Hippocampal formation (tissue), 2 donors: ENCODE measurements at regions not wholly inside any gene's neighbourhood (a gene's known extent, or its start where the extent isn't known, plus 50 kb on each side); places are given as distances from the start of the nearest gene placed in this dataset.
"Not testable (repeated sequence)": the region's sequence is repeated elsewhere in the genome, so short reads cannot be mapped to it uniquely, and the experiment has no call there.

Experiments
- DNase-seq, 2 donors: peaks; one replicate each; lab custom pipeline; 2025; lab: John Stamatoyannopoulos, UW

GRCh38 chr11:100584201-100584985 is 102.7 kb upstream of the ARHGAP42 start:
- DNase-seq: no peak

DNA sequence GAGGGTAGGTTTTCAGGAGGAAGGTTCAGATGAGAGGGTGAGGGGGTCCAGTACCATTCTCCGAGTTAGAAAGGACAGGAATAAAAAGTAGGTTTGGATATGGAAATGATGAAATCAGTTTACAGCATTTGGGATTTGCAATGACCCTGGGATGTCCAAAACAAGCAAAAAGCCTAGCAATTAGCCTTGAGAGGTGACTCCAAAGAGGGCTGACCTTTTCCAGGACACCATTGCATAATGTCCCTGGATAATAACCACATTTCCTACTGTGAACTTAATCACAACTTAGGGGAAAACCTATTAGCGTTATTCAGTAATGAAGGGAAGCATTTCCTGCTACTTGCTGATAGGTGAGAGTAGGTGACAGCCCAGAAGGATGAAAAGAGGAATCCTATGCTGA is 101.4 kb upstream of the ARHGAP42 start:
- no peak for DNase-seq

GRCh38 chr11:100586361-100587101 is 100.6 kb upstream of the ARHGAP42 start:
- no peak for DNase-seq

DNA sequence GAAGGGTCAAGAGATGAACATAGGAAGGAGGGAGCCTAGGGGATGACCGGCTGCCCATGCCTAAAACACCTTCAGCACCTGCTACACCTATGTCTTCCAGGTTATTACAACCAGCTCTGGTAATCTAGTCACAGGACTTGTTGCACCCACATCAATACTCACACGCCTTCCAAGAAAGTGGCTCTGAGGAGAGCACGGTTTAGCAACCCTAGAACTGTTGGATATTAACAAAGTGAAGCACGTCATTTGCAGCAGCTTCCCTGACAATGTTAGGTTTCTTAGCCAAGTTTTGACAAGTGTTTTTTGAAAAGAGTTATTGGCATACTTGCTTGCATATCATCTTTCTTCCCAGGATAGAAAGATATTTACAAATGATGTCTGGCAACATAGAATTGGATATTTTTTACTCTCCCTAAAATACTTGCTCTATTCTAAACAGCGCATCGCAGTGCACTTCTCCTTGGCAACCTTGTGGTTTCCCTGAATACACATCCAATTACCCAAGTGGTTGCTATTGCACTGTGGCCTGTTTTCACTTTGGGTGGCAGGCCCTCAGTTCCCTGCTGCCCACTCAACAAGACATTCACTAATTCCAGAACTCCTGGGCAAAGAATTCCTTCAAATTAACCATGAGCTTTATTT is 94.3 kb upstream of the ARHGAP42 start:
- peak in 1 of 2 donors; percentile 27 for DNase-seq

DNA sequence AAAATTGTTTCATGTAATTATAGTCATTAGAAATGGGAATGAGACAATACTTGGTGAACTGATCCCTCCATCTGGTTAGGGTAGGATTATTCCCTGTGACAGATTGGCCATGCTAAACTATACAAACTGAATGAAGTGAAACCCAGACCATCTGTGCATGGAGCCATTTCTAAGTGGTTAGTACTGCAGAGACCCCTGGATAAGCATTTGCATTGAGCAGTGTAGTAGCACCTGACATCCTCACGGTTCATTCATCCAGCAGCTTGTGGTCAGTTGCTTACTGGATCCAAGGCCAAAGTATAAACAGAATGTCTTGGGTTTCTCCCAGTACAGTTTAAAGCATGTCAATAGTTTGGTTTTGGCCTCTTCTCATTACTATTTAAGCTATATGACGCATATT is 93.8 kb upstream of the ARHGAP42 start:
- no peak for DNase-seq

GRCh38 chr11:100594320-100594719 is 92.8 kb upstream of the ARHGAP42 start:
- no peak for DNase-seq

GRCh38 chr11:100600941-100601340 is 86.1 kb upstream of the ARHGAP42 start:
- peak in 1 of 2 donors; percentile 27 for DNase-seq

DNA sequence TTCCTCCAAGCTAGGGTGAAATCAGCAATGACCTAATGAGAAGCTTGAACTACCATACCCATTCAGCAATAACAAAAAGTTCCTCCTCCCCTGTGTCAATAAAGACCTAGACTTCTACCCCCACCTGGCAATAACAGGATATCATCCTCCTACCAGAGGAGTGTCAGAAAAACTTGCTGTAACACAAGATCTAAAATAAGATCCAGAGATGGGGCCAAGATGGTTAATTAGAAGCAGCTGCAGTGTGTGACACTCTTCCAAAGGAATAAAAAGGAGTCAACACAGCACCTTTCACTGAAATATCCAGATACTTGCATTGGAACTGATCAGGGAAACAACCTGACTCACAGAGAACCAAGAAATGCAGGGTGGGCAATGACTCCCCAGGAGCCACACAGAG is 84.4 kb upstream of the ARHGAP42 start:
- DNase-seq: no peak

GRCh38 chr11:100607761-100608160 is 79.3 kb upstream of the ARHGAP42 start:
- DNase-seq: not testable (repeated sequence)

DNA sequence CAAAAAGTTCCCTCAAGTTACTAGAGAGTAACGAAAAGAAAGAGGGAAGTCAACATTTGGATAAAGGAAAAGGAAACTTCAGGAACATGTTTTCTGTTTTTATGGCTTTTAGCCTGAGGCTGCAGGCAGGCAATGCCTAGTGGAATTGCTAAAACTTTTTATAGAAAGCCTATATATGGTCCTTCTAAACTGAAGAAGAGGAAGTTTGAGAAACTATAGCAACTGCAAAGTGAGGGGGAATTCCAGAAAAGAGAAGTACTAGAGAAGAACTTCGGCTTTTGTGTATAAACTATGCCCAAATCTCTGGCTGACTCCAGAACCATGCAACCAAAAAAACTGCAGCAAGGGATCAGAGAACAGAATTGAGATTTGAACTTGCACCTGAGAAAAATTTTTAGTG is 74.3 kb upstream of the ARHGAP42 start:
- peak in 1 of 2 donors; percentile 26 for DNase-seq

DNA sequence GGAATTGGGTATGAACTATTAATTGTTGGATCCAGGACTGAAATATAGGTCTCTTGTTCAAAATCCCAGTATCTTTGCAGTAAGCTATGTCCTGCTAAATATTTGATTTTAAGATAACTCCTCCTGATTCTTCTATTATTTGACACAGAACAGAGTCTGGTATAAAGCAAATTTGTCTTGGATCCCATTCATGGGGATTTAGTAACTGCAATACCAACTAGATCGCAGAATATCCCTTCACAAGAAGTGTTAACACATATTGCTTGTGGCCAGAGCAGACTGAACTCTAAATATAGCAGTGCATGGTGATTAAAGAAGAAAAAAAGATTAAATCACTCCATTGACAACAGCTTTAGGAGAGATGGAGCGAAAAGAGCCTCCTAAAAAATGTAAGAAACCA is 68.2 kb upstream of the ARHGAP42 start:
- no peak for DNase-seq

- no peak for DNase-seq
These were observed 67.6 kb upstream of the ARHGAP42 start for GRCh38 chr11:100619484-100619883.

DNA sequence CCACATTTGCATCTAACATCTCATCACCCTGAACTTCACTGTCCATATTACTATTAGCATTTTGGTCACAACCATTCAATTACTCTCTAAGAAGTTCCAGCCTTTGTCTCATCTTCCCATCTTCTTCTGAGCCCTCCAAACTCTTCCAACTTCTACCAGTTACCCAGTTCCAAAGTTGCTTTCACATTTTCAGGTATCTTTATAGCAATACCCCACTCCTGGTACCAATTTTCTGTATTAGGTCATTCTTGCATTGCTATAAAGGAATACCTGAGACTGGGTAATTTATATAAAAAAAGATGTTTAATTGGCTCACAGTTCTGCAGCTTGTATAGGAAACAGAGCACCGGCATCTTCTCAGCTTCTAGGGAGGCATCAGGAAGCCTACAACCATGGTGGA is 64.7 kb upstream of the ARHGAP42 start:
- no peak for DNase-seq

GRCh38 chr11:100624346-100624745 is 62.7 kb upstream of the ARHGAP42 start:
- DNase-seq: no peak

GRCh38 chr11:100625041-100625440 is 62.0 kb upstream of the ARHGAP42 start:
- DNase-seq: no peak

GRCh38 chr11:100629671-100630070 is 57.4 kb upstream of the ARHGAP42 start:
- no peak for DNase-seq

DNA sequence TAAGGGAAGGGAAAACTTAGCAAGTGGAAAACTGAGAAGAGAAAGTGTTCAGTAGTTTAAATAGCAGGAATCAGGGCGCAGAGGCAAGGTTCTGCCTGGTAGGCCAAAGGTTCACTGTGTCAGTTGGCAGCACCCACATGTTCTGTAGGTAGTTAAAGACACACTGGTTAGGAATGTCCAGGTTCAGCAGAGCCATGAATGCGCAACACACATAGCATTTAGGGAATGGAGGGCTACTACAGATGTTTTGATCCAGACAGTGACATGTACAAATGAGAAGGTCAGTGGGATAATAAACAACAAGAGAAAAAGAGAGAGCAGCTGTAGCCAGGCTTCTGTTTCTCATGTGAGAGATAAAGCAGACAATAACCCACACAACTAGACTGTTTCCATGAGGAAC is 56.2 kb upstream of the ARHGAP42 start:
- no peak for DNase-seq

DNA sequence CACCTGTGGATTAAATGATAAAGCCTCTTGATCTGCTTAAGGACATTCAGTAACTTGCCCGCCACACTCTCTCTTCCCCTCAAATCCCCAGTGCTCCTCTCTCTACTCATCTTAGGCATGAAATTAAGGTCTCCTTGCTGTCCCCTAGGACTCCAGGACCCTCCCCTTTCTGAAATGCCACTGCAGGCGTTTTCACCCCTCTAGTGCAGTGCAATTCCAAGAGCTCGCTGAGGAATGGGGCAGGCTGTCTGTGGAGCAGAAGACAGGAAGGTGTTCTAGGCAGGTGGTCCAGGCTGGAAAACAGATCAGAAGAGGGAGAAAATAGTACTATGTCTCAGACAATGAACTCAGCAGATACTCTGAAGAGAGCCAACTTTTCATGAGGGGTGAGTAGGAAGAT is 55.8 kb upstream of the ARHGAP42 start:
- DNase-seq: no peak

- no peak for DNase-seq
These were observed 54.1 kb upstream of the ARHGAP42 start for GRCh38 chr11:100632941-100633452.

GRCh38 chr11:100635194-100635593 is 51.9 kb upstream of the ARHGAP42 start:
- DNase-seq: no peak

- no peak for DNase-seq
These were observed 50.6 kb upstream of the ARHGAP42 start for GRCh38 chr11:100636536-100636935.
